ENCODE measurements at regions not wholly inside any gene's neighbourhood (a gene's known extent, or its start where the extent isn't known, plus 50 kb on each side); places are given as distances from the start of the nearest gene placed in this dataset.

- ChIA-PET CTCF (interaction anchor here (1.2 to 1.4 kb wide), 3 partner anchors 425 to 993 kb away, joined by 4 to 10 read pairs (median 5); no protein-coding TSS in a partner anchor), POLR2A (no interaction called here)
- DNase-seq = peak; percentile 73
- Mint-ChIP-seq H3K36me3 (no peaks in the 10 kb centered on the region), H3K27ac (no peak overlapping the region), H3K4me3 (no peak overlapping the region), H3K9me3 (no peaks in the 10 kb centered on the region), H3K27me3 (peaks cover 5% of the 10 kb centered on the region), H3K4me1 (ENCODE audit: low read depth) (no peaks in the 10 kb centered on the region)
- intact Hi-C loops (cut with micrococcal nuclease) = loop anchor here (1.0 to 5.0 kb wide), 4 partner anchors 178 to 992 kb away; no protein-coding TSS in a partner anchor
These were observed 106.9 kb upstream of the GPR26 start for GRCh38 chr10:123559066-123559822.

- Mint-ChIP-seq H3K27me3 (peaks cover 5% of the 10 kb centered on the region), H3K9me3 (no peaks in the 10 kb centered on the region), H3K4me1 (ENCODE audit: low read depth) (no peaks in the 10 kb centered on the region), H3K4me3 (no peak overlapping the region), H3K27ac (no peak overlapping the region), H3K36me3 (no peaks in the 10 kb centered on the region)
- intact Hi-C loops (cut with micrococcal nuclease) = loop anchor here (1.0 to 5.0 kb wide), 4 partner anchors 179 to 992 kb away; no protein-coding TSS in a partner anchor
- CTCF ChIA-PET = interaction anchor here (1.2 to 1.4 kb wide), 2 partner anchors 426 to 428 kb away, joined by 5 to 10 read pairs; no protein-coding TSS in a partner anchor
- POLR2A ChIA-PET = no interaction called here
- DNase-seq = no peak
These were observed 106.4 kb upstream of the GPR26 start for GRCh38 chr10:123559823-123560092.

GRCh38 chr10:123560301-123561140 lies 105.6 kb upstream of the GPR26 start:
- Mint-ChIP-seq H3K36me3 (no peaks in the 10 kb centered on the region), H3K27ac (no peak overlapping the region), H3K9me3 (no peaks in the 10 kb centered on the region), H3K4me3 (no peak overlapping the region), H3K4me1 (ENCODE audit: low read depth) (no peaks in the 10 kb centered on the region), H3K27me3 (peaks cover 5% of the 10 kb centered on the region)
- intact Hi-C loops (cut with micrococcal nuclease) = no loop called here
- POLR2A ChIA-PET = no interaction called here
- CTCF ChIA-PET = interaction anchor here (1.2 to 1.4 kb wide), 2 partner anchors 427 to 429 kb away, joined by 5 to 10 read pairs; no protein-coding TSS in a partner anchor
- no peak for DNase-seq

- H3K36me3 Mint-ChIP-seq = no peaks in the 10 kb centered on the region
- intact Hi-C loops (cut with micrococcal nuclease) = no loop called here
- CTCF ChIA-PET = interaction anchor here (1.4 kb wide), 1 partner anchor 429 kb away, joined by 5 read pairs; no protein-coding TSS in a partner anchor
These were observed 105.1 kb upstream of the GPR26 start for GRCh38 chr10:123561141-123561440.

GRCh38 chr10:123562387-123562786 lies 103.8 kb upstream of the GPR26 start:
- peaks cover 9% of the 10 kb centered on the region for H3K27me3 Mint-ChIP-seq
- no peaks in the 10 kb centered on the region for H3K4me1 Mint-ChIP-seq (ENCODE audit: low read depth)
- intact Hi-C loops (cut with micrococcal nuclease) = no loop called here
- no peaks in the 10 kb centered on the region for H3K36me3 Mint-ChIP-seq
- CTCF ChIA-PET = interaction anchor here (0.9 kb wide), 1 partner anchor 431 kb away, joined by 3 read pairs; no protein-coding TSS in a partner anchor
- H3K4me3 Mint-ChIP-seq = no peak overlapping the region
- no peak overlapping the region for H3K27ac Mint-ChIP-seq
- POLR2A ChIA-PET = no interaction called here
- no peak for DNase-seq
- H3K9me3 Mint-ChIP-seq = no peaks in the 10 kb centered on the region

More at GRCh38 chr10:123561141-123561440, 105.1 kb upstream of the GPR26 start:
- no peaks in the 10 kb centered on the region for H3K9me3 Mint-ChIP-seq
- no peaks in the 10 kb centered on the region for H3K4me1 Mint-ChIP-seq (ENCODE audit: low read depth)
- peaks cover 8% of the 10 kb centered on the region for H3K27me3 Mint-ChIP-seq
- H3K27ac Mint-ChIP-seq = no peak overlapping the region
- no peak for DNase-seq
- POLR2A ChIA-PET = no interaction called here
- no peak overlapping the region for H3K4me3 Mint-ChIP-seq

- CTCF ChIA-PET = interaction anchor here (0.8 to 1.0 kb wide), 3 partner anchors 422 to 520 kb away, joined by 3 to 4 read pairs (median 3); no protein-coding TSS in a partner anchor
- intact Hi-C loops (cut with micrococcal nuclease) = no loop called here
- POLR2A ChIA-PET = no interaction called here
- Mint-ChIP-seq H3K4me1 (ENCODE audit: low read depth) (no peaks in the 10 kb centered on the region), H3K9me3 (no peaks in the 10 kb centered on the region), H3K4me3 (no peak overlapping the region), H3K27me3 (peaks cover 14% of the 10 kb centered on the region), H3K27ac (no peak overlapping the region), H3K36me3 (no peaks in the 10 kb centered on the region)
- DNase-seq = no peak
These were observed 103.2 kb upstream of the GPR26 start for GRCh38 chr10:123562811-123563580.

GRCh38 chr10:123563581-123563855 lies 102.6 kb upstream of the GPR26 start:
- no peak for DNase-seq
- Mint-ChIP-seq H3K4me3 (no peak overlapping the region), H3K36me3 (no peaks in the 10 kb centered on the region)

GRCh38 chr10:123563994-123564393 lies 102.2 kb upstream of the GPR26 start:
- Mint-ChIP-seq H3K4me3 (no peak overlapping the region), H3K9me3 (no peaks in the 10 kb centered on the region), H3K36me3 (no peaks in the 10 kb centered on the region), H3K27me3 (peaks cover 23% of the 10 kb centered on the region), H3K4me1 (ENCODE audit: low read depth) (no peaks in the 10 kb centered on the region), H3K27ac (no peak overlapping the region)
- intact Hi-C loops (cut with micrococcal nuclease) = no loop called here
- no peak for DNase-seq
- POLR2A ChIA-PET = no interaction called here
- CTCF ChIA-PET = interaction anchor here (0.5 to 1.9 kb wide), 4 partner anchors 10 to 521 kb away, joined by 3 to 5 read pairs (median 4); no protein-coding TSS in a partner anchor

More at GRCh38 chr10:123563581-123563855, 102.6 kb upstream of the GPR26 start:
- H3K9me3 Mint-ChIP-seq = no peaks in the 10 kb centered on the region
- H3K27me3 Mint-ChIP-seq = peaks cover 19% of the 10 kb centered on the region
- H3K27ac Mint-ChIP-seq = no peak overlapping the region
- ChIA-PET CTCF (interaction anchor here (0.8 to 1.0 kb wide), 2 partner anchors 422 to 520 kb away, joined by 3 to 4 read pairs; no protein-coding TSS in a partner anchor), POLR2A (no interaction called here)
- no peaks in the 10 kb centered on the region for H3K4me1 Mint-ChIP-seq (ENCODE audit: low read depth)
- intact Hi-C loops (cut with micrococcal nuclease) = no loop called here

GRCh38 chr10:123564631-123565030 lies 101.5 kb upstream of the GPR26 start:
- no peaks in the 10 kb centered on the region for H3K4me1 Mint-ChIP-seq (ENCODE audit: low read depth)
- H3K27ac Mint-ChIP-seq = no peak overlapping the region
- ChIA-PET CTCF (interaction anchor here (0.5 to 1.9 kb wide), 2 partner anchors 9 to 62 kb away, joined by 3 to 5 read pairs; no protein-coding TSS in a partner anchor), POLR2A (no interaction called here)
- H3K9me3 Mint-ChIP-seq = no peaks in the 10 kb centered on the region
- intact Hi-C loops (cut with micrococcal nuclease) = no loop called here
- no peaks in the 10 kb centered on the region for H3K36me3 Mint-ChIP-seq
- peaks cover 22% of the 10 kb centered on the region for H3K27me3 Mint-ChIP-seq
- no peak for DNase-seq
- H3K4me3 Mint-ChIP-seq = no peak overlapping the region

GRCh38 chr10:123565691-123566660 lies 100.2 kb upstream of the GPR26 start:
- H3K9me3 Mint-ChIP-seq = no peaks in the 10 kb centered on the region

More at GRCh38 chr10:123565691-123566660, 100.2 kb upstream of the GPR26 start:
- intact Hi-C loops (cut with micrococcal nuclease) = no loop called here
- ChIA-PET POLR2A (no interaction called here), CTCF (interaction anchor here (0.6 to 1.9 kb wide), 3 partner anchors 8 to 837 kb away, joined by 3 to 5 read pairs (median 5); no protein-coding TSS in a partner anchor)
- no peak overlapping the region for H3K4me3 Mint-ChIP-seq
- H3K27ac Mint-ChIP-seq = no peak overlapping the region
- H3K4me1 Mint-ChIP-seq (ENCODE audit: low read depth) = no peaks in the 10 kb centered on the region
- H3K27me3 Mint-ChIP-seq = peaks cover 22% of the 10 kb centered on the region
- no peak for DNase-seq
- no peaks in the 10 kb centered on the region for H3K36me3 Mint-ChIP-seq
